A673 (cell line): ENCODE measurements at regions not wholly inside any gene's neighbourhood (a gene's known extent, or its start where the extent isn't known, plus 50 kb on each side); places are given as distances from the start of the nearest gene placed in this dataset.
"Not testable (repeated sequence)": the region's sequence is repeated elsewhere in the genome, so short reads cannot be mapped to it uniquely, and the experiment has no call there.

Experiments used
- EZH2 ChIP-seq: fragments of 200-600 bp; sonication (generic); IDR thresholded peaks from 2 replicates; pipeline ENCODE4 v1.6.1; 2017; ENCODE audit warnings: borderline replicate concordance, low read depth, mild to moderate bottlenecking, mixed read lengths, antibody characterized with exemption, low read length; ENCODE audit not compliant: poor library complexity, severe bottlenecking
- TF ChIP-seq, protein P1 (sequence below): fragments of 300-800, 200-600 bp; sonication (generic); conservative IDR thresholded peaks from 2 replicates; pipeline ENCODE4 v1.5.1; 2017; ENCODE audit warnings: low read depth, mild to moderate bottlenecking, antibody characterized with exemption, low read length, moderate library complexity, mixed read lengths

DNA sequence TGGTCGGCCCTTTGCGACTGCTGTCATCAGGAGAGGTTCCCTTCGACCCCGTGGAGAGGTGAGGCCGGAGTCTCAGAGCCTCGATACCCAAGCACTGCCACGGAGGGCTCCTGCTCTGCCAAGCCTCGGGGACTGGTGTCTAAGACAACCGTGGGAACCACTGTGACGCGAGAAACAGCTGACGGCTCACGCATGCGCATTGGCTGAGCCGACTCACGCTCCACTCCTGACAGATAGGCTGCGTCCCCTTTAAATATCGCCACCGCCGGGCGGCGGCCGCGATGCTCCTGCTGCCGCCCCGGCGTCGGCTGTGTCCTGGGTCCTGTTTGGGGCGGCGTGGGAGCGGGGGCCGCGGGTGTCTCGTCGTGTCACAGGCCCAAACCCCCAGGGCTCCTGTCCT is 708.9 kb upstream of the TPTE start:
- TF ChIP-seq, protein P1, sequence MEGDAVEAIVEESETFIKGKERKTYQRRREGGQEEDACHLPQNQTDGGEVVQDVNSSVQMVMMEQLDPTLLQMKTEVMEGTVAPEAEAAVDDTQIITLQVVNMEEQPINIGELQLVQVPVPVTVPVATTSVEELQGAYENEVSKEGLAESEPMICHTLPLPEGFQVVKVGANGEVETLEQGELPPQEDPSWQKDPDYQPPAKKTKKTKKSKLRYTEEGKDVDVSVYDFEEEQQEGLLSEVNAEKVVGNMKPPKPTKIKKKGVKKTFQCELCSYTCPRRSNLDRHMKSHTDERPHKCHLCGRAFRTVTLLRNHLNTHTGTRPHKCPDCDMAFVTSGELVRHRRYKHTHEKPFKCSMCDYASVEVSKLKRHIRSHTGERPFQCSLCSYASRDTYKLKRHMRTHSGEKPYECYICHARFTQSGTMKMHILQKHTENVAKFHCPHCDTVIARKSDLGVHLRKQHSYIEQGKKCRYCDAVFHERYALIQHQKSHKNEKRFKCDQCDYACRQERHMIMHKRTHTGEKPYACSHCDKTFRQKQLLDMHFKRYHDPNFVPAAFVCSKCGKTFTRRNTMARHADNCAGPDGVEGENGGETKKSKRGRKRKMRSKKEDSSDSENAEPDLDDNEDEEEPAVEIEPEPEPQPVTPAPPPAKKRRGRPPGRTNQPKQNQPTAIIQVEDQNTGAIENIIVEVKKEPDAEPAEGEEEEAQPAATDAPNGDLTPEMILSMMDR, result not testable (repeated sequence)
- not testable (repeated sequence) for TF ChIP-seq EZH2
